ENCODE measurements at regions not wholly inside any gene's neighbourhood (a gene's known extent, or its start where the extent isn't known, plus 50 kb on each side); places are given as distances from the start of the nearest gene placed in this dataset.

DNA sequence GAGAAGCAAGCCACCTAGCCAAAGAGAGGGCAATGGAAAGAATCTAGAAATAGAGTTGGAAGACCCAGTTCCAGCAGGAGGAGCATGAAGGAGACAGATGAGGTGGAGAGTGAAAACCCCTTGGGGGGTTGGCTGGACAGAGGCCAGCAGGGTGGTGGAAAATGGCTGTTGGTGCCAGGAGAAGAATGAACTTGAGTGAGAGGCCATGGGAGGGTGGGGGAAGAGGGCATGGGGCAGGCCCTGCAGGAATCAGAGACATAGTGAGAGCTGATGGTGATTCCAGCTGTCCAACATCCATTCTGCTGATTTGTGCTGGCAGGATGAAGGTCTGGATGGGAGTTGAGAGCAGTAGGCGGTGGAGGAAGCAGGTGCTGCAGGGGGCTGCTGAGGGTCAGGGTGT, 108.0 kb upstream of the TNP1 start:
- TF ChIP-seq, protein P1, sequence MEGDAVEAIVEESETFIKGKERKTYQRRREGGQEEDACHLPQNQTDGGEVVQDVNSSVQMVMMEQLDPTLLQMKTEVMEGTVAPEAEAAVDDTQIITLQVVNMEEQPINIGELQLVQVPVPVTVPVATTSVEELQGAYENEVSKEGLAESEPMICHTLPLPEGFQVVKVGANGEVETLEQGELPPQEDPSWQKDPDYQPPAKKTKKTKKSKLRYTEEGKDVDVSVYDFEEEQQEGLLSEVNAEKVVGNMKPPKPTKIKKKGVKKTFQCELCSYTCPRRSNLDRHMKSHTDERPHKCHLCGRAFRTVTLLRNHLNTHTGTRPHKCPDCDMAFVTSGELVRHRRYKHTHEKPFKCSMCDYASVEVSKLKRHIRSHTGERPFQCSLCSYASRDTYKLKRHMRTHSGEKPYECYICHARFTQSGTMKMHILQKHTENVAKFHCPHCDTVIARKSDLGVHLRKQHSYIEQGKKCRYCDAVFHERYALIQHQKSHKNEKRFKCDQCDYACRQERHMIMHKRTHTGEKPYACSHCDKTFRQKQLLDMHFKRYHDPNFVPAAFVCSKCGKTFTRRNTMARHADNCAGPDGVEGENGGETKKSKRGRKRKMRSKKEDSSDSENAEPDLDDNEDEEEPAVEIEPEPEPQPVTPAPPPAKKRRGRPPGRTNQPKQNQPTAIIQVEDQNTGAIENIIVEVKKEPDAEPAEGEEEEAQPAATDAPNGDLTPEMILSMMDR (IDR thresholded peaks at IDR 0.05): no peak
- no peak for TF ChIP-seq ZFX (IDR thresholded peaks at IDR 0.05; ENCODE audit: borderline replicate concordance)
